ENCODE measurements at regions not wholly inside any gene's neighbourhood (a gene's known extent, or its start where the extent isn't known, plus 50 kb on each side); places are given as distances from the start of the nearest gene placed in this dataset.

DNA sequence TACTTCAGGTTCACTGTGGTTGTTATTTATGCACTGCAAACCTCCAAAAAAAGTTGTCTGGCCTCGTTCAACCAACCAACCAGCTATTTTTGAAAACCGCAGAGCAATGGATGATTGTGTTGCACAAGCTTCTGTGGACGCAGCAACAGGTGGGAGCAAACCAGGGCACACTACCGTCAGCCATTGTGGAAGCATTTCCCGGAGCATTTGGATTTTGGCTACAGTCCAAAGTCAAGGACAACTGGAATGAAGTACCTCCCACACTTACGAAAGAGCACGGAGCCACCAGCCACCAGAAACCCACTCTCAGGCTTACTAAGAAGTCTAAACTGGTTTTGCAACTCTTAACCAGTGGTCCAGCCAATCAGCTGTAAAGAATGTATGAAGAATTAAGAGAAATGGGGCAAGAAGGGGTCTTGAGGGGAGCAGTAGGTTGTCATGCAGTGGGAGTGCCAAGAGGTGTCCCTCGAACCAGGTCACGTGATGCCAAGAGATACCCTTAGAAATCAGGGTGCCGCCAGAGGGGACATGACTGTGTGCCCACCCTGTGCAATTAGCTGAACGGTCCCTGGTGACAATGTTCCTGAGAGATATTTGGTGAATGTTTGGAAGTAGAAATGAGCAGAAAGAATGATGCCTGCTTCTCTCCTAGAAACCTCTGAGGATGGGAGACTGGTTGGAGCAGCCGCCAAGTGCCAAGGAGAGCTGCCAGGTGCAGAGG, 68.9 kb upstream of the PCSK6 start (continued):
- TF ChIP-seq ZNF264 (CRISPR knock-in tag; IDR thresholded peaks at IDR 0.05): no peak
- TF ChIP-seq, protein P1, sequence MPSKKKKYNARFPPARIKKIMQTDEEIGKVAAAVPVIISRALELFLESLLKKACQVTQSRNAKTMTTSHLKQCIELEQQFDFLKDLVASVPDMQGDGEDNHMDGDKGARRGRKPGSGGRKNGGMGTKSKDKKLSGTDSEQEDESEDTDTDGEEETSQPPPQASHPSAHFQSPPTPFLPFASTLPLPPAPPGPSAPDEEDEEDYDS (CRISPR knock-in tag; IDR thresholded peaks at IDR 0.05): no peak
- TF ChIP-seq ZFP36L2 (CRISPR knock-in tag; IDR thresholded peaks at IDR 0.05): no peak
- TF ChIP-seq ZNF10 (CRISPR knock-in tag; IDR thresholded peaks at IDR 0.05; ENCODE audit: borderline replicate concordance, low read depth): no peak
- no peak for TF ChIP-seq JUNB (CRISPR knock-in tag; IDR thresholded peaks at IDR 0.05; ENCODE audit: borderline replicate concordance)
- TF ChIP-seq PCBP2 (optimal IDR thresholded peaks at IDR 0.05; ENCODE audit: low read depth, low read length, poor library complexity, severe bottlenecking): no peak
- no peak for TF ChIP-seq ZNF800 (CRISPR knock-in tag; IDR thresholded peaks at IDR 0.05)
- TF ChIP-seq JUND (CRISPR knock-in tag; IDR thresholded peaks at IDR 0.05): no peak
- TF ChIP-seq, protein P2, sequence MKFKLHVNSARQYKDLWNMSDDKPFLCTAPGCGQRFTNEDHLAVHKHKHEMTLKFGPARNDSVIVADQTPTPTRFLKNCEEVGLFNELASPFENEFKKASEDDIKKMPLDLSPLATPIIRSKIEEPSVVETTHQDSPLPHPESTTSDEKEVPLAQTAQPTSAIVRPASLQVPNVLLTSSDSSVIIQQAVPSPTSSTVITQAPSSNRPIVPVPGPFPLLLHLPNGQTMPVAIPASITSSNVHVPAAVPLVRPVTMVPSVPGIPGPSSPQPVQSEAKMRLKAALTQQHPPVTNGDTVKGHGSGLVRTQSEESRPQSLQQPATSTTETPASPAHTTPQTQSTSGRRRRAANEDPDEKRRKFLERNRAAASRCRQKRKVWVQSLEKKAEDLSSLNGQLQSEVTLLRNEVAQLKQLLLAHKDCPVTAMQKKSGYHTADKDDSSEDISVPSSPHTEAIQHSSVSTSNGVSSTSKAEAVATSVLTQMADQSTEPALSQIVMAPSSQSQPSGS (CRISPR knock-in tag; IDR thresholded peaks at IDR 0.05): no peak
- peak; percentile 66 for TF ChIP-seq CEBPB (IDR thresholded peaks at IDR 0.05; ENCODE audit: borderline replicate concordance, low read depth, low read length)
- no peak for TF ChIP-seq ZNF207 (IDR thresholded peaks at IDR 0.05; ENCODE audit: borderline replicate concordance)
- no peak for TF ChIP-seq FOXC1 (CRISPR knock-in tag; IDR thresholded peaks at IDR 0.05; ENCODE audit: borderline replicate concordance)
- peak; percentile 27; the same call in 1 of the 2 replicates for TF ChIP-seq NCOA2 (CRISPR knock-in tag; IDR thresholded peaks at IDR 0.05)
- no peak for TF ChIP-seq HNRNPUL1 (IDR thresholded peaks at IDR 0.05; ENCODE audit: low read depth, low read length)
- TF ChIP-seq NR3C1 (CRISPR knock-in tag; IDR thresholded peaks at IDR 0.05): no peak
- no peak for TF ChIP-seq MYNN (CRISPR knock-in tag; IDR thresholded peaks at IDR 0.05; ENCODE audit: low read depth)
- TF ChIP-seq RXRA (CRISPR knock-in tag; IDR thresholded peaks at IDR 0.05): 0 out of 2 replicates have a peak, but pooled peaks have one; percentile 42
- no peak for TF ChIP-seq TBL1XR1 (IDR thresholded peaks at IDR 0.05; ENCODE audit: borderline replicate concordance, low read length, partially characterized antibody)
- no peak for TF ChIP-seq GABPB1 (CRISPR knock-in tag; IDR thresholded peaks at IDR 0.05)
- TF ChIP-seq KLF15 (CRISPR knock-in tag; IDR thresholded peaks at IDR 0.05; ENCODE audit: borderline replicate concordance): no peak
- no peak for TF ChIP-seq ZNF674 (CRISPR knock-in tag; IDR thresholded peaks at IDR 0.05; ENCODE audit: low read depth)
- no peak for TF ChIP-seq DNMT3B (CRISPR knock-in tag; conservative IDR thresholded peaks at IDR 0.05)
- TF ChIP-seq ZNF776 (CRISPR knock-in tag; IDR thresholded peaks at IDR 0.05): no peak
- no peak for TF ChIP-seq ZSCAN25 (CRISPR knock-in tag; IDR thresholded peaks at IDR 0.05)
- no peak for TF ChIP-seq PLSCR1 (CRISPR knock-in tag; IDR thresholded peaks at IDR 0.05; ENCODE audit: borderline replicate concordance)
- TF ChIP-seq ZNF253 (CRISPR knock-in tag; IDR thresholded peaks at IDR 0.05; ENCODE audit: borderline replicate concordance): no peak
- no peak for TF ChIP-seq ZFP90 (CRISPR knock-in tag; IDR thresholded peaks at IDR 0.05; ENCODE audit: borderline replicate concordance)
- TF ChIP-seq BCL6 (CRISPR knock-in tag; IDR thresholded peaks at IDR 0.05): no peak
